HG03460 (cell line): ENCODE measurements at regions not wholly inside any gene's neighbourhood (a gene's known extent, or its start where the extent isn't known, plus 50 kb on each side); places are given as distances from the start of the nearest gene placed in this dataset.
"Not testable (repeated sequence)": the region's sequence is repeated elsewhere in the genome, so short reads cannot be mapped to it uniquely, and the experiment has no call there.

ENCODE experiments used
- ATAC-seq: cut with Tn5 transposase; IDR thresholded peaks from one replicate; pipeline ENCODE4 v1.9.1; 2021; ENCODE audit not compliant: unreplicated experiment

DNA sequence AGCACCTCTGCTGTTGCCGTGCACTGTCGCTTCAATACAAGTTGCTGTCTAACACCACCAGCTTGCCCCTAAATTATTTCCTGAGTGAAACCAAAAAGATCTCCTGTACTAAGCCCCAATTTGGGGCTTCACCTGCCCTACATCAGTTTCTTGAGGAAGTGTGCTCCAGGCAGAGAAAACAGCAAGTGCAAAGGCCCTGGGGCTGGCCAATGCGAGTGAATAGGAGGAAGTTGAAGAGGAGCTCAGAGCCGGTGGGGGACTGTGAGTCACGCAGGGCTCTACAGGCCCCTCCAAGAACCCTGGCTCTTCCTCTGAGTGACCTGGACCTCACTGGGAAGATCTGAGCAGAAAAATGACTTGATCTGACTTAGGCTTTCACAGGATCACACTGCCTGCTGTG lies 117.2 kb downstream of the IPO8 start:
- ATAC-seq: no peak

DNA sequence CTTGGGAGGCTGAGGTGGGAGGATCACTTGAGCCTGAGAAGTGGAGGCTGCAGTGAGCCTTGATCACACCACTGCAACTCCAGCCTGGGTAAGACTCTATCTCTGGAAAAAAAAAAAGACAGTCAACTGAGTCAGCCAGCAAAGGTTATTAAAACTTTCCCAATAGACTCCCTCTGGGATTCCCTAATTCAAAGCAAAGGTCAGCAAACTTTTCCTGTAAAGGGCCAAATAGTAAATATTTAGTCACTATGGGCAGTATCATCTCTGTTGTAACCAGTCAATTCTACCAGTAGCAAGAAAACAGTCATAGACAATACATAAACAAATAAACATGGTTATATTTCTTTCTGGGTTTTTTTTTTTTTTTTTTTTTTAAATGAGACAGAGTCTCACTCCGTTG lies 122.5 kb downstream of the IPO8 start:
- no peak for ATAC-seq

DNA sequence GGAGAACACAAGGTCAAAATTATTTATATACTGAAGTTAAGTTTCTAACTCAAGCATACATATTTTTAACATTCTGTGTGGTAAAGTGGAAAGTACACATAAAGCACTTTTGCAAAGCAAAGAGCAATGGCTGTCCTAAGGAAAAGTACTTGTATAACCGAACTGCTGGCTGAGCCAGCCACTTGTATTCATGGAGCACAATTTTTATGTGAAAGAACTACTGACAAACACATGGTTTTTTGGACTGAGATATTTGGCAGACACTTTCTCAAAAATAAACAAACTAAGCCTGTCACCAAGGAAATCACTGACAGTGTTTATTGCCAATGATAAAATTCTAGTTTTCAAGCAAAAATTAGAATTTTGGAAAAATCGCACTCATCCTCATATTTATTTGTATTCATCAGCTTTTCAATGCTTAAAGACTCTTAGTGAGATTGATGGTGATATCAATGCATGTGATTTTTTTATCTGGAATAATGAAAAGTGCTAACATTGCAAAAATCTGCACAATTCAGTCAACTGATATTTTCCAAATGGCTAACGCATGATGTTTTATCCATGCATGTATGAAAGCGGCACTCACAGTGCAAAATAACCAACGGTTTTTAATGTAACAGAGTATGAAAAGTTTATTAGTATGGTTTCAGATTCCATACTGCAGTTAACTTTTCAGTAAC lies 125.3 kb downstream of the IPO8 start:
- ATAC-seq: no peak

DNA sequence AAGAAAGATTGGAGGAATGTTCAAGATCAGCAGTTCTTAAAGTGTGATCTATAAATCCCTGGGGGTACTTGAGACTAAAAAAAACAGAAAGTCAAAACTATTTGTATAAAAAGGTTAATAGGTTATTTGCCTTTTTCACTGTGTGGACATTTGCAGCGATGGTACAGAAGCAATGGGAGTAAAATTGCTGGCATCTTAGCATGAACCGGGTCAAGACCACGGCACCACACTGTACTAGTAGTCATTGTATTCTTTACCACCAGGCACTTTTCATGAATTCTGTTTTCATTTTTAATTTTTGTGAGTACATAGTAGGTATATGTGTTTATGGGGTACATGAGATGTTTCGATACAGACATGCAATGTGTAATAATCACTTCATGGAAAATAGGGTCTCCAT lies 126.2 kb downstream of the IPO8 start:
- ATAC-seq: no peak

DNA sequence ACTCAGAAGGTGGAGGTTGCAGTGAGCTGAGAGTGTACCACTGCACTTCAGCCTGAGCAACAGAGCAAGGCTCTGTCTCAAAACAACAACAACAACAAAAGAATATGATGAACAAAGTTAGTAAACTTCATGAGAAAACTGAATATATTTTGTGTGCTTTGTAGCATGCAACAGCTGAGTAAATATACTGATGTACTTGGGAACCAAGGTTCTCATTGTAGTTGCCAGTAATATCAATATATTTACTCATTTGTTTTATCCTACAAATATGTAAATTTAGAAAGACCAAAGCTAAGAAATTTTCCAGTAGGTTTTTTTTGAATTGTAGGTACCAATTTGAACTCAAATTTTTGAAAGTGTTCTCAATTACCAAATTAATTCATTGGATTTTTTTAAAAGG lies 127.2 kb downstream of the IPO8 start:
- ATAC-seq: no peak

DNA sequence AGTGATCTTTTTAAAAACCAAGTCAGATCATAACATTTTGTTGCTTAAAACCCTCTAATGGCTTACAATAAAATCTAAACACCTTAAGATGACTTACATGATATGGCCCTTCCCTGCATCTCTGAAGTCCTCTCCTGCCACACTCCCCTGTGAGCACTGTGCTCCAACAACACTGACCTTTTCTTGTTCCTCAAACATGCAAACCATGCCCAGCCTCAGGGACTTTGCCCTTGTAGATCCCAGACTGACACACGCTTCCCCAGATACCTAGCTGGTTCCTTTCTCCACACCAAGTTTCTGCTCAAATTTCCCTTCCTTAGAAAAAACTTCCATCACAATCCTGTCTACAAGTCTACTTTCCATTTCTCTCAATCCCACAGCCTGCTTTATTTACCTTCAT lies 128.6 kb downstream of the IPO8 start:
- ATAC-seq: no peak

DNA sequence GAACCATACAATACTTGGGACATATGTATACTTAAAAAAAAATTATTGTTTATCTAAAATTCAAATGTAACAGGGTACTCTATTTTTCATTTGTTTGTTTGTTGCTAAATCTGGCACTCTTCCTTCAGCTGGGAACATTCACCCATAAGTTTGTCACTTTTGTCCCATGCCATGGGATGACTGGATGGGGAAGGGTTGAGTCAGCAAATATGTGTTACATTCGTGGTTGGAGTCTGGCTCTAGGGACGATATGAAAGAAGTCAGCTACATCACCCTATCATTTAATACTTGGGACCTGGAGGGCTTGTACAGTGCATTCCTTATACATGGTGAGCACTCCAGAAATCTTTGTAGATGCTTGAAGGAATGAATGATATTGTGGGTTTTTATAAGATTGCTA lies 131.3 kb downstream of the IPO8 start:
- no peak for ATAC-seq

DNA sequence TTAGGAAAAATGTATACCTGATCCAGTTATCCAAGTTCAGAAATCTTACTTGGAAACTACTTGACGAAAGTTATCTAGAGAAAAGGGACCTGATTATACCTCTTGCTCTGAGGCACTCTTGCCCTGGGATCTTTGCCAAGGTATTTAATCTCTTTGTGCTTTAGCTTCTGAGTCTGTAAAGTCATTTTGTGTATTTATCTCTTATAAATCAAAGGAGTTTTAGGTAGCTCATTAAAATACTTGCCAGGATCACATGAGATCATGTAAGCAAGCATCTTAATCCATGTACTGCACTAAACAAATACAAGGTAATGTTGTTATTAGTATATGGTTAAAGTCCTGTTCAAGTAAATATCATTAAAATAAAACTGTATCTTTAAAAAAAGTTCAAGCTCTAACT lies 147.5 kb downstream of the IPO8 start:
- ATAC-seq: no peak

DNA sequence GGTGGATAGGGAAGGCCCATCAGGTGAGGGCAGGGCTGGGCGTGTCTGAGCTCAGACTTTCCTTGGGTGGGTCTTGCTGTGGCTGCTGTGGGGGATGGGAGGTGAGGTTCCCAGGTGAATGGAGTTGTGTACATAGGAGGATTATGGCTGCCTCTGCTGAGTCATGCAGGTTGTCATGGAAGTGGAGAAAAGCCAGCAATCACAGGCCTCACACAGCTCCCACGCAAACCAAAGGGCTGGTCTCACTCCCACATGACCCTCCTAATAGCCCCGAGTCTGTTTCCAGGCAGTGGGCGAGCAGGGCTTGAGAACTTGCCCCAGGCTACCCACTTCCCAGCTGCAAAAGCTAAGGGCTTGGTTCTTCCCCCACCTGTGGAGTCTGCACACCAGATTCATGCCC lies 149.5 kb downstream of the IPO8 start:
- no peak for ATAC-seq

DNA sequence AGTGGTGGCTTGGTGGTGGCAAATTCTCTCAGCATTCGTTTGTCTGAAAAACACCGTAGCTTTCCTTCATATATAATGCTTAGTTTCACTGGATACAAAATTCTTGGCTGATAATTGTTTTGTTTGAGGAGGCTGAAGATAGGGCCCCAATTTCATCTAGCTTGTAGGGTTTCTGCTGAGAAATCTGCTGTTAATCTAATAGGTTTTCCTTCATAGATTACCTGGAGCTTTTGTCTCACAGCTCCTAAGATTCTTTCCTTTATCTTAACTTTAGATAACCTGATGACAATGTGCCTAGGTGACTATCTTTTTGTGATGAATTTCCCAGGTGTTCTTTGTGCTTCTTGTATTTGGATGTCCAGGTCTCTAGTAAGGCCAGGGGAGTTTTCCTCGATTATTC lies 151.0 kb downstream of the IPO8 start:
- ATAC-seq: not testable (repeated sequence)

DNA sequence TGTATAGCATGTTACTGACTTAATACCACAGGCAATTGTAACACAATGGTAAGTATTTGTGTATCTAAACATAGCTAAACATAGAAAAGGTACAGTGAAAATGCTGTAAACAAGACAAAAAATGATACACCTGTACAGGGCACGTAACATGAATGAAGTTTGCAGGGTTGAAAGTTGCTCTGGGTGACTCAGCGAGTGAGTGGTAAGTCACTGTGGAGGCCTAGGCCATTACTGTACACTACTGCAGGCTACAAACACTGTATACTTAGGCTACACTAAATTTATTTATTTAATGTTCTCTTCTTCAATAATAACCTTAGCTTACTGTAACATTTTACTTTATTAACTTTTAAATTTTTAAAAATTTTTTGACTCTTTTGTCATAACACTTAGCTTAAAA lies 158.4 kb downstream of the IPO8 start:
- ATAC-seq: no peak

DNA sequence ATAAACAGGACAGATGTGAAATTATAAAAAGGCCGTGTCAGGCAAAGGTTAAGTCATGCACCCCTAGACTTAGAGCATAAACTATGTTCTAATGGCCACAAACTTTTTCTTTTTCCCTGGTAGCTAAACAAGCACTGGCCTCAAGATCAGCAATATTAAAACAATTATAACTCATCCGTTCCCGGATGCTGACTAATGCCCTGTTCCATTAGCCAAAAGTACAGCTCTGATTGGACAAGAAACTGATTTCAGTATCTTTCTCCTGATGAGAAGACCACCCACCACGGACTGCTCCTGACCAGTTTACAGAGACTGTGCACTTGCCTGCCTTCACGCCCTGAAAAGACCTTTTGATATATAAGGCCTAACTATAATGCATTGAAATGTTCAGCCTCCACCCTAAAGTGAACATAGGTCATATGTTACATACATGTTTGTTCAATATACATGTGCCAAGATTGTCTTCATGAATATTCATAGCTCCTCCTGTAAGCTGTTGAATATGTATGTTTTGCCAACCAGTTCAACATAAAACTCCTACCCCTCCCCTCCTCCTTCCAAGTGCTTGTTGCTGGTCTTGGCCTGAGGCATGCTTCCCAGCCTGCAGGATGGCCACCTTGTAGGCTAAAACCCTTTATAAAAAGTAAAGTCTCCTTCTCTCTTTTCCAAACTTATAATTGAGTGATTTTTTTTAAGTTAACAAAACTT lies 162.0 kb downstream of the IPO8 start:
- ATAC-seq: no peak

DNA sequence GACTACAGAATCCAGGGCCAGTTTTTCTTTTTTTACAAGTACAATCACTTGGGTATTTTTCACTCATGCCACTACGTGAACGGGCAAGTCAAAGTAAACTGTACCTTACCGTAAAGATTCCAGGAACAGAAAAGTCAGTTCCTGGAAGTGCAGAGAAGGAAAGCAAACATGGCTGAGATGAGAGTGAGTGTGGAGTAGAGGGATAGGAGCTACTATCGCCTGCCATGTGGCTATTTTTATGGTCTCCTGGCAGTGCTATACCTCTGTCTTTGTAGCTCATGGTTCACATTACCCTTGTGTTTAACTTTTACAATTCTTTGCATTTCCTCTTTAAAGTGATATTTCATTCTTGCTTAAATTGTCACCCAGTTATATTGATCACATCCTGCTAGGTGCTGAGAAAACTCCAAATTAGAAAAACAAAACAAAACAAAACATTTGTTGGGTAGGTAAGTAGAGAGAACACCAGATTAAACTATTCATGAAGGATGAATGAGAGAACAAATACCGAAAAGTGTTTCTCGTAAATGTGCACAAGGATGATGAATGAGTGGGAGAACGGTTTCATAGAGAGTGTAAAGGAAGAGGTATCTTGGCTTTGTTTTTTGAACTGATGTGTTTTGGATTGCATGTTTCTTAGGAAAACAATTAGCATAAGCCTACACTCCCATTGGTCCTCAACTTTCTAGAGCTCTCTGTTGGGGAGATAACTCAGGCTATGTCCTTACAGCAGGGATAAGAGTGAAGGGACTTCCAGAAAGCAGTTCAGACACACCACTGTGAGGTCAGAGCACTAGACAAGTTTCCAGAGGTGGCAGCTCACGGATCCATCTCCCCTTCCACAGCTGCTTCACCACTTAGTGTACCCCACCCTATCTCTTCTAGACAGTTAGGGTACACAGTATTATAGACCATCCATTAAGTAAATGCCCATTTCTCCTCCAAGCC lies 163.7 kb downstream of the IPO8 start:
- no peak for ATAC-seq

DNA sequence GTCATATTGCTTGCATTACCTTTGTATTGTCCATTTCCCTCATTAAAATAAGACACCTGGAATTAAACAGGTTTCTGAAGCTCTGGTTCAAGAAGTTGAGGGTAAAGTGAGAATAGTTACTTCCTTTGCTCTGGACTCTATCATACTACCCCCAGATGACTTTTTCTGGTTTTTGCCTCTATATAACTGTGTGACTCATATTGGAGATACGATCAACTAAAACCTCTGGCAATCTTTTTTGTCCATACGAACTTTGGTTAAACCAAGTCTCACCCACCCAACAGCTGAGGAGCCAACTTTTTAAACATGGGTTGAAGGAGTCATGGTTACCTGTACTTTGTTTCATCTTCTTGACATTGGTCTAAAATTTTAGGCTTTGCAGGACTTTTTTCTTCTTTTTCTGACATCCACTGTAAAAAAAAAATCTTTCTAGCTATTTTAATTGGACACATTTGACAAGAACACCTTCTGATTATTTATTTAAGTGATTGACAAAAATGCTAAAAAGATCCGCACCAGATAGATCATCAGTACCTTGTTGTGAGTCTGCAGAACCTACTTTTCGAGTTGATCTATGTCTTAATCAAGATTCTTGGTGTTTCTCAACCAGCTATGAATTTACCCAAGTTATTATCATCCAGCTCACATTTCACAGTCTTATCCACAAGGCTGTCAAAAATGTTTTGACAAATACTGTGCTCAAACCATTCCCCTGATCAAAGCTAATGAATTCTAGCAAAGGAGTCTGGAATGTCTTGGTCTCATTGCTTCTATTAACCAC lies 166.0 kb downstream of the IPO8 start:
- no peak for ATAC-seq

DNA sequence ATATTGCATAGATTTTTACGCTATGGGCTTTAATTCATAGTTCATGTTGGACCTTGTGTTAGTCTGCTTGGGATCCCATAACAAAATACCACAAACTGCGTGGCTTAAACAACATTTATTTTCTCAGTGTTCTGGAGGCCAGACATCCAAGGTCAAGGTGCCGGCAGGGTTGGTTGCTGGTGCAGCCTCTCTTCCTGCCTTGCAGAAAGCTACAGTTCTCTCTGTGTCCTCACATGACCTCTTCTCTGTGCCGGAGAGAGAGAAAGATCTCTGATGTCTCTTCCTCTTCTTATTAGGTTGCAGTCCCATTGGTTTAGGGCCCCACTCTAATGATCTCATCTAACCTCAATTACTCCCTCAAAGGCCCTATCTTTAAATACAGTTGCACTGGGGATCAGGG lies 170.5 kb downstream of the IPO8 start:
- ATAC-seq: no peak

DNA sequence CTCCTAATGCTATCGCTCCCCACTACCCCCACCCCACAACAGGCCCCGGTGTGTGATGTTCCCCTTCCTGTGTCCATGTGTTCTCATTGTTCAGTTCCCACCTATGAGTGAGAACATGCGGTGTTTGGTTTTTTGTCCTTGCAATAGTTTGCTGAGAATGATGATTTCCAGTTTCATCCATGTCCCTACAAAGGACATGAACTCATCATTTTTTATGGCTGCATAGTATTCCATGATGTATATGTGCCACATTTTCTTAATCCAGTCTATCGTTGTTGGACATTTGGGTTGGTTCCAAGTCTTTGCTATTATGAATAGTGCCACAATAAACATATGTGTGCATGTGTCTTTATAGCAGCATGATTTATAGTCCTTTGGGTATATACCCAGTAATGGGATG lies 175.4 kb downstream of the IPO8 start:
- not testable (repeated sequence) for ATAC-seq

DNA sequence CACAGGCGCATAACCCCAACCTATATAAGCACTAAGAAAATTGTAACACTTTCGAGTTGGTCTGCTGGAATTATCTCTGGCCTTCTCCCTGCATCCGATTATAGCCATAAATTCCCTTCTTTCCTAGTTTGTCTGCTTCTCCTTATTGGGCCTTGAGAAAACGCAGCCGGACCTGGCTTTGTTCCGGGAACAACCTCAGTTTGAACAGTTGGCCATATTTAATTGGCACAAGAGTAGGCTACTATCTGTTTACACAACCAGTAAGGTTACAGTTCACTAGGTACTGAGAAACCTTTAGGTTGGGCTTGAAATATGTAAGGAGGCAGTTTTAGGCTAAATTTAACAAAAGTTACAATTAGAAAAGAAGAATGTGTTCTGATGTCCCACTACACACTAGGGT lies 176.1 kb downstream of the IPO8 start:
- ATAC-seq: no peak

DNA sequence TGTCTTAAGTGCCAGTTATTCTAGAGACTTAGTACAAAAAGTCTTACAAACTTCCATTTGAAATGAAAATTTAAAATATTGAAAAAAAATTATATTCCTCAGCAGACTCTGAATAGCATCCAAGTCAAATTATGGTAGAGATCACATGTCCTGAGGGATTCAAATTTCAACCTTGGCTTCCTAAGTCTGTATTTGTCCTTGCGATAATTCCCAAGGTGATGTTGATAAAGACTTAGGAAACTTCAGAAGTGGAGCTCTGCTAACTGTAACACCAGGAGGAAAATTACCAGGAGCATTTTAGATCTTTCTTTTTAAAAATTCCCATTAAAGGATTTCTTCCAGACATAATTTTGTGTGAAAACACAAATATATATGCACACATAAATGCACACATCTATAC lies 178.3 kb downstream of the IPO8 start:
- no peak for ATAC-seq

DNA sequence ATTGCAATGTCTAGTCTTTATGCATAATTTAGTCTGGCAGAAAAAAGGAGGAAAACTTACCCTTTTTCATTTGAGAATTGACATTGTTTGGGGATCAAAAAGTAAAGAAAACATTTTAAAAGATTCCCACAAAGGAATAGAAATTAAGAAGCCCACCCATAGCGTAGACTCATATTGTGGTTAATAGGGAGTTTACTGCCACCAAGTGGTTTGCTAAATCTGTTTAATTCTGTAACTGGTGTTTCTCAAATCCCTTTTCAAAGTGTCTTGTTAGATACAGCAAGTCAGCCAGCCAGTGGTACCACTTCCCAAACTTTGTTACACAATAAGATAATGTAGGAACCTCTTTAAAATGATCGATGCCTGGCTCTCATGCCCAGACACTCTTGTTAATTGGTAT lies 180.3 kb downstream of the IPO8 start:
- no peak for ATAC-seq

DNA sequence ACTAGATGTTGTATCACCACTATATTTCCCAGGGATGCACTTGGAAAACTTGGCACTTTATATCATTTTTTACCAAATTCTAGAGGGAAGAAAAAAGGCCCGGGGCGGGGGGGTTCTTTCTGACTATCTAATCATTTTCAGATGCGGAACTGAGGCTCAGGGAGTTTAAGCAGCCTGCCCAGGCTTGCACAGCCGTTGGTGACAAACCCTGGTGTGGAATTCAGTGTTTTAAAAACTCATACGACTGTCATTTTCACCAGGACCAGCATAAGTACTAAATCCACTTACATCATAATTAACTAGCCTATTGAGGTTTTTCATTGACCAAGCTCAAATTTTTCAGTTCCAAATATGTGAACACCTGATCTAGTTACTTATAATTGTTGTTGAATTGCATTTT lies 181.0 kb downstream of the IPO8 start:
- ATAC-seq: no peak
